ENCODE measurements at regions not wholly inside any gene's neighbourhood (a gene's known extent, or its start where the extent isn't known, plus 50 kb on each side); places are given as distances from the start of the nearest gene placed in this dataset.

GRCh38 chr10:131731780-131732630 lies 168.8 kb upstream of the PPP2R2D start:
- Histone ChIP-seq H3K27ac (no peak overlapping the region), H3K4me3 (no peak overlapping the region)

- Histone ChIP-seq H3K27ac (no peak overlapping the region), H3K4me3 (no peak overlapping the region)
These were observed 168.1 kb upstream of the PPP2R2D start for GRCh38 chr10:131732631-131733127.

GRCh38 chr10:131733596-131733995 lies 167.2 kb upstream of the PPP2R2D start:
- no peak overlapping the region for H3K4me3 ChIP-seq
- no peak overlapping the region for H3K27ac ChIP-seq

- Histone ChIP-seq H3K27ac (no peak overlapping the region), H3K4me3 (no peak overlapping the region)
These were observed 165.2 kb upstream of the PPP2R2D start for GRCh38 chr10:131735577-131735976.

GRCh38 chr10:131736321-131736980 lies 164.4 kb upstream of the PPP2R2D start:
- Histone ChIP-seq H3K4me3 (no peak overlapping the region), H3K27ac (no peak overlapping the region)

GRCh38 chr10:131737543-131738395 lies 163.0 kb upstream of the PPP2R2D start:
- no peak overlapping the region for H3K27ac ChIP-seq
- H3K4me3 ChIP-seq: no peak overlapping the region

- H3K4me3 ChIP-seq: no peak overlapping the region
- H3K27ac ChIP-seq: no peak overlapping the region
These were observed 162.4 kb upstream of the PPP2R2D start for GRCh38 chr10:131738396-131738735.

GRCh38 chr10:131739206-131739605 lies 161.6 kb upstream of the PPP2R2D start:
- H3K27ac ChIP-seq: no peak overlapping the region
- H3K4me3 ChIP-seq: no peak overlapping the region

- H3K4me3 ChIP-seq: no peak overlapping the region
- H3K27ac ChIP-seq: peak overlapping the region in 1 of 21 experiments; percentile 55
These were observed 158.3 kb upstream of the PPP2R2D start for GRCh38 chr10:131742500-131742951.

- Histone ChIP-seq H3K4me3 (no peak overlapping the region), H3K27ac (no peak overlapping the region)
These were observed 157.3 kb upstream of the PPP2R2D start for GRCh38 chr10:131743190-131744151.

GRCh38 chr10:131744346-131744745 lies 156.5 kb upstream of the PPP2R2D start:
- H3K4me3 ChIP-seq: no peak overlapping the region

GRCh38 chr10:131745591-131745990 lies 155.2 kb upstream of the PPP2R2D start:
- Histone ChIP-seq H3K4me3 (no peak overlapping the region), H3K27ac (no peak overlapping the region)

More at GRCh38 chr10:131744346-131744745, 156.5 kb upstream of the PPP2R2D start:
- no peak overlapping the region for H3K27ac ChIP-seq

GRCh38 chr10:131746241-131746711 lies 154.5 kb upstream of the PPP2R2D start:
- no peak overlapping the region for H3K4me3 ChIP-seq
- H3K27ac ChIP-seq: no peak overlapping the region

- no peak overlapping the region for H3K27ac ChIP-seq
- no peak overlapping the region for H3K4me3 ChIP-seq
These were observed 154.0 kb upstream of the PPP2R2D start for GRCh38 chr10:131746785-131747184.

GRCh38 chr10:131747251-131747650 lies 153.6 kb upstream of the PPP2R2D start:
- Histone ChIP-seq H3K4me3 (no peak overlapping the region), H3K27ac (no peak overlapping the region)

GRCh38 chr10:131747791-131748190 lies 153.0 kb upstream of the PPP2R2D start:
- H3K4me3 ChIP-seq: no peak overlapping the region
- no peak overlapping the region for H3K27ac ChIP-seq

GRCh38 chr10:131748191-131748590 lies 152.6 kb upstream of the PPP2R2D start:
- Histone ChIP-seq H3K27ac (no peak overlapping the region), H3K4me3 (no peak overlapping the region)

GRCh38 chr10:131748831-131749766 lies 151.7 kb upstream of the PPP2R2D start:
- Histone ChIP-seq H3K4me3 (no peak overlapping the region), H3K27ac (no peak overlapping the region)
